Limb (tissue), 2 donors: ENCODE measurements at regions not wholly inside any gene's neighbourhood (a gene's known extent, or its start where the extent isn't known, plus 50 kb on each side); places are given as distances from the start of the nearest gene placed in this dataset.
A peak's percentile ranks its signal among the peaks of the same experiment; 100 is the strongest.
"Not testable (repeated sequence)": the region's sequence is repeated elsewhere in the genome, so short reads cannot be mapped to it uniquely, and the experiment has no call there.

Experiments used
- DNase-seq, 2 donors: peaks; one replicate each; pipeline ENCODE4 v3.0.0-alpha.2; 2016; ENCODE audit errors: extremely low spot score in 2 of 2

DNA sequence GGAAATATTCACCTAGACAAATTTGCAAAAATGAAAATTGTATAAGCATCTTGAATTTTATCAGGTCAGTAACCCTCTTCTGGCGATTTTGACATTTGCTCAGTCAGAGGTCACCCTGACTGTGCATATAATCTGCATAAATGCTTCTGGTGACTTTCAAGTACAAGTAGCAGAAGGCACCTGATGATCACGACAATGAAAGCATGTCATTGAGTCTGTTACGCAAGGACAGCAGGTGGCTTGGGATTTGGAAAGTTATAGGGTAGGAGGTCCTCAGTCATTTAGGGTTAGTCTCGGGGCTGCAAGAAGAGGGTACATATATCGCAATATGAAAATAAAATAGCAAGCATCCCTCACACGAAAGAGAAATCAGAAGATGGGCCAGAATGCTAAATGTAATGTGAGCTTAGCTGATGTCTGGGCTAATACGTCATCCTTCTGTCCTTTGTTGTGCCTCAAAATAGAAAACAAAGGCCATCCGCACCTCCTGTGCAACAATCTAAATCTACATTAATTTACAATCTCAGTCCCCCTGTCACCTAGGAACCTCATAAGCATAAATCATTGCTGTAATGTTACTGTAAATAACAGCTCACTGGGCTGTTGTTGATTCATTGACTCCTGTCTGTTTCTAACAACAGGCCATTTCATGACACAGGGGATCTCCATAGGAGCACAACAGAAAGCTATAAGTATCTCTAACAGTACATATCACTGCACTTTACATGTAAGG lies 155.2 kb upstream of the RSPO3 start:
- no peak for DNase-seq

GRCh38 chr6:126967296-126968005 lies 151.0 kb upstream of the RSPO3 start:
- DNase-seq: peak in 1 of 2 donors; percentile 32

- no peak for DNase-seq
Measured at GRCh38 chr6:126976253-126976797, 142.1 kb upstream of the RSPO3 start.

- no peak for DNase-seq
Measured at GRCh38 chr6:126983779-126984178, 134.7 kb upstream of the RSPO3 start.

- DNase-seq: not testable (repeated sequence)
Measured at GRCh38 chr6:126988125-126988524, 130.3 kb upstream of the RSPO3 start.

- DNase-seq: no peak
Measured at GRCh38 chr6:127000631-127001030, 117.8 kb upstream of the RSPO3 start.

DNA sequence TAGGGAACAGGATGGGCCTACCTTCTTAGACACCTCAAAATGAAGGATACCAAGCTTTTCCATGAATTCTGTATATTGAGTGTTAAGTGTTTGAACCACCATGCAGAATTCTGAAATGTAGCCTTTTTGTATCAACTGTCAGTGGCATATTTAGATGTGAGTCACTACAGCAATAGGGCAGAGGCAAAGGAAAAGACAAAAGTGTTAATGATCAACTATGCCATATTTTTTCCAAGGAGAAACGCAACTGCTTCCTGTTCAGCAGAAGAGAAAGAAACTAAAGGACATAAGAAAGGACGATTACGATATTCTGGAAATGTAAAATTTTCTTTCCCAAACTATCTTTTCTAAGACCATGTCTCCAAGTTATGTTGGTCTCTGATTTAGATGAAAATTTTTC lies 104.6 kb upstream of the RSPO3 start:
- DNase-seq: no peak

GRCh38 chr6:127015858-127016257 lies 102.6 kb upstream of the RSPO3 start:
- DNase-seq: no peak

DNA sequence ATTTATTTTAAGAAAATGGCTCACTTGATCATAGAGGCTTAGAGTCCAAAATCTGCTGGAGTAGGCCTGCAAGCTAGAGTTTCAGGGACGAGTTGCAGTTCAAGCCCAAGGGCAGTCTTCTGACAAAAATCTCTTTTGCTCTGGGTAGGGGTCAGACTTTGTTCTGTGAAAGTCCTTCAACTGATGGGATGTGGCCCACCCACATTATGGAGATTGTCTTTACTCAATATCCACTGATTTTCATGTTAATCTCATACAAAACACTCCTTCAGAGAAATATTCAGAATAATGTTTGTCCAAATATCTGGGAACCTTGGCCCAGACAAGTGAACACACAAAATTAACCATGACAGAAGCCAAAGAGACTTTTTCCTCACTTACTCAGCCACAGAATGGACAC lies 98.6 kb upstream of the RSPO3 start:
- DNase-seq: no peak

- peak; percentile 47 to 51 for DNase-seq
Measured at GRCh38 chr6:127022302-127022701, 96.2 kb upstream of the RSPO3 start.

- no peak for DNase-seq
Measured at GRCh38 chr6:127023001-127023778, 95.3 kb upstream of the RSPO3 start.

DNA sequence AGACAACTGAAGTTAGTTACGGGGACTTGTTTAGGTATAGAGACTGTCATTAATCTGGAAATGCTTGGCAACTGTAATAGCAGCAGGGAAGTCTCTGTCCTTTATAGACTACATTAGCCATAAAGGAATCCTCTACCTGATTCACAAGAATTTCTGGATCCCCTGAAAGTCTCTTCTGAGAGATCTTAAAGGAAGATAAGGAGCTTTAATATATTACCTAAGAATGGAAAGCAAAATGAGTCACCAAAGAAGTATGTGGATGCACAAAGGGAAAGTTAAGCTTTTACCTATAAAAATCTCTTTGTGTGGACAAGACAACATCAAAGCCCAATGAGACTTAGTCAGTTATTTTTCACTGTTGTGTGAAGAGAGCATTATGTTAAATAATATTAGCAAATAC lies 92.2 kb upstream of the RSPO3 start:
- no peak for DNase-seq

DNA sequence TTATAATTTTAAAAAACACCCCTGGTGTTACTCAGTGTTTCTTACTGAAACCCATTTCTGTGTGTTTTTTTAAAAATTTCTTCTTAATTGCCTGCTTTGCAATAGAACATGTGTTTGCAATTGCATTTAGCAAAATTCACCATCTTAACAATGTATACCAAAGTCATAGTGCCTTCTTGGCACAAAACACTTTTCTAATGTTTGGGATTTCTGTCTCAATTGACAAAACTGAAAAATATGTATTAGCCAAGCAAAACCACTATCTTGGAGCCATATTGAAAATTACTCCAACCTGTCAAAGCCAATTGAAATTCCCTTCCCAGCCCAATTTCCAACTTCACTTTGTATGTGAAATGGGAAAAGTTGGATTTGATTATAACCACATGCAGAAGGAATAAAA lies 88.4 kb upstream of the RSPO3 start:
- no peak for DNase-seq

DNA sequence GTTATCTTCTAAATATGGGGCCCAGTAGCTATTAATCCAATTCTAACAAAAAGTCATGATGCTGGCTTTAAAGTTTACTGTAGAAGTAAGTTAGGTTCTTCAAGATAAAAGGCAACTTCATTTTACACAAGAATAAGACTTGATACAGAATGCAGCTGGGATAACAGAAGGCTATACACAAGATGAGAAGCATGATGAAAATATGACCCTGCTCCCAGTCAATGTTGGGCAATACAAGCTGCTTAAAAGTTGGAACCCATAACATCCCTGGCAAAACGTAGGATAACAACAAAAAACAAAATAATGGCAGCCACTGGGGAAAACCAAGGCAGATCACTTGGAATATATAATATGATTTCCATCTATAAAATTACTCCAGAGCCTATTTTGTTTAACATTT lies 87.6 kb upstream of the RSPO3 start:
- no peak for DNase-seq

DNA sequence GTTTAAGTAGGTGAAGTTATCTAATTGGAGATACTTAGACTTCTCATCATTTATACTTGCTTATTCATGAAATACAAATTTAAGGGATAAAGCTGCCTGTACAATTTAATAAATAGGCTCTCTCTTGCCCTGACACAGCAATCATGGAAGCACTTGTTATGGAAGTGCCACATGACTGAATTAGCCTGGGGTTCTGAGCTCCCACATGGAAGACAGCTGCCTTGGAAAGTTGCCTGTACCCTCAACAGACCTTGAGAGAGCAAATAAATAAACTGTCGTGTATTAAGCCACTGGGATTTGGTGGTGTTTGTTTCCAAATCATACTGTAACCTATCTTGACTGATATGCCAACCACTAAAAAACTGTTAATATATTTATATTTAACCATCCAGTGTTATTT lies 87.0 kb upstream of the RSPO3 start:
- DNase-seq: no peak

DNA sequence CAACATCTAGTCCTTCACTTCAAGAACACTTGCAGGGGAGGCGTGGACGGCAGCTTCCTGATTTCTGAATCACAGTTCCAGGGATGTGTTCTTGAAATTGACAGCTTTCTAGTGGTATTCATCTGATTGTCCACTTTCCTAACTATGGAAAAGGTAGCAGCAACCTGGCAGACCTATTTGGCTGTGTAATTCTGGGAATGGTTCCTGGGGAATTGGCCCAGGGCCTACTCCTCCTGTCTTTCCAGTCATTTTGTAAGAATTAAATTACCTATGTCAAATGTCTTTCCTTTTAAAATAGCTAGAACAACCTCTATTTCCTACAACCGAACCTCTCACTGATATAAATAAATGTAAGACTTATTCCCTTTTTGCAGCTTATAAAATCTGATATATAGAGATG lies 85.5 kb upstream of the RSPO3 start:
- no peak for DNase-seq

DNA sequence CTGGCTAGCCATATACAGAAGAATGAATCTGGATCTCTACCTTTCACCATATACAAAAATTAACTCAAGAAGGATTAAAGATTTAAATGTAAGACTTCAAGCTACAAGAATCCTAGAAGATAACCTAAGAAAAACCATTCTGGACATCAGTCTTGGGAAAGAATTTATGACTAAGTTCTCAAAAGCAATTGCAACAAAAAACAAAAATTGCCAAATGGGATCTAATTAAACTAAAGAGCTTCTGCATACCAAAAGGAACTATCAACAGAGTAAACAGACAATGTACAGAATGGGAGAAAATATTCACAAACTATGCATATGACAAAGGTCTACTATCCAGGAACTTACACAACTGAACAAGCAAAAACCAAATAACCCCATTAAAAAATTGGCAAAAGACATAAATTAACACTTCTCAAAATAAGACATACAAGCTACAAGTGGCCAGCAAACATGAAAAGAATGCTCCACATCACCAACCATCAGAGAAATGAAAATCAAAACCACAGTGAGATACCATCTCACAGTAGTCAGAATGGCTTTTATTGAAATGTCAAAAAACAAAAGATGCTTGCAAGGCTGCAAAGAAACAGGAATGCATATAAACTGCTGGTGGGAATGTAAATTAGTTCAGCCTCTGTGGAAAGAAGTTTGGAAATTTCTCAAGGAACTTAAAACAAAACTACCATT lies 66.8 kb upstream of the RSPO3 start:
- DNase-seq: no peak

- no peak for DNase-seq
Measured at GRCh38 chr6:127053032-127053874, 65.2 kb upstream of the RSPO3 start.

- DNase-seq: no peak
Measured at GRCh38 chr6:127053875-127054235, 64.6 kb upstream of the RSPO3 start.

GRCh38 chr6:127058027-127058426 lies 60.4 kb upstream of the RSPO3 start:
- no peak for DNase-seq

- no peak for DNase-seq
Measured at GRCh38 chr6:127058936-127059335, 59.5 kb upstream of the RSPO3 start.
